ENCODE measurements at regions not wholly inside any gene's neighbourhood (a gene's known extent, or its start where the extent isn't known, plus 50 kb on each side); places are given as distances from the start of the nearest gene placed in this dataset.

DNA sequence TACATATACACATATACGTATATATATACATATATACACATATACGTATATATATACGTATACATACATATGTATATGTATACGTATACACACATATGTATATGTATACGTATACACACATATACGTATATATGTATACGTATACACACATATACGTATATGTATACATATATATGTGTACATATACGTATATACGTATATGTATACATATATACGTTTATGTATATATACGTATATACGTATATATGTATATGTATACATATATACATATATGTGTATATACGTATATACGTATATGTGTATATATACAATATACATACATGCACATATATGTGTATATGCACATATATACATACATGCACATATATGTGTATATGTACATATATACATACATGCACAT is 396.2 kb upstream of the DUSP10 start:
- DNase-seq = no peak
- in situ Hi-C loops (cut with MboI; ENCODE audit: low pct_unique_long_range_greater_than_20kb, low sequenced_read_pairs) = no loop called here

DNA sequence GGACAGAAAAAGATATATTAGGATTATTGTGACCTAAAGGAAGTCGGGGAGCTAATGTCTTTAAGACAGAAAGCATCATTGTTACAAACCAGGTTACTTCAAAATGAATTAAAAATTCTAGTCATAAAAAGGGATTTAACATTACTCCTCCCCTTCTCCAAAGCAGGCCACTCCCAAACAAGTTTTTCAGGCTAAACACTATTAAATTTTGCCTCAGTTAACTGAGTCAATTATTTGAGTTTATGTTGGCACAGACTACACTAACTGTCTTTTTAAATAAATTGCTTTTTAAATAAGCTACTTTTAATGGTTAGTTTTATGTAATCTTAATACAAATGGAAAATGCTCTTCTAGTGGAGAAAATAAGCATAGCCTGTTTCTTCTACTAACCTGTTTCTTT is 395.0 kb upstream of the DUSP10 start:
- in situ Hi-C loops (cut with MboI; ENCODE audit: low pct_unique_long_range_greater_than_20kb, low sequenced_read_pairs) = no loop called here
- no peak for DNase-seq

DNA sequence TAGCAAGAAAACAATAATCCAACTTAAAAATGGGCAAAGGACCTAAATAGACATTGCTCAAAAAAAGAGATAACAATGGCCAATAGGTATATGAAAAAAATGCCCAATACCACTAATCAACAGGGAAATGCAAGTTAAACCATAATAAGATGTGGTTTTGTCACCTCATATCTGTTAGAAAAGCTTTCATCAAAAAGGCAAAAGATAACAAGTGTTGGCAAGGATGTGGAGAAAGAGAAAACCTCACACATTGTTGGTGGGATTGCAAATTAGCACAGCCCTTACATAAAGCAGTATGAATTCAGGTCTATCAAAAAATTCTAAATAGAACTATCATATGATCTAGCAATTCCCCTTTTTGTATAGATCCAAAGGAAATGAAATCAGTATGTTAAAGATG is 387.2 kb upstream of the DUSP10 start:
- no peak for DNase-seq
- in situ Hi-C loops (cut with MboI; ENCODE audit: low pct_unique_long_range_greater_than_20kb, low sequenced_read_pairs) = no loop called here

DNA sequence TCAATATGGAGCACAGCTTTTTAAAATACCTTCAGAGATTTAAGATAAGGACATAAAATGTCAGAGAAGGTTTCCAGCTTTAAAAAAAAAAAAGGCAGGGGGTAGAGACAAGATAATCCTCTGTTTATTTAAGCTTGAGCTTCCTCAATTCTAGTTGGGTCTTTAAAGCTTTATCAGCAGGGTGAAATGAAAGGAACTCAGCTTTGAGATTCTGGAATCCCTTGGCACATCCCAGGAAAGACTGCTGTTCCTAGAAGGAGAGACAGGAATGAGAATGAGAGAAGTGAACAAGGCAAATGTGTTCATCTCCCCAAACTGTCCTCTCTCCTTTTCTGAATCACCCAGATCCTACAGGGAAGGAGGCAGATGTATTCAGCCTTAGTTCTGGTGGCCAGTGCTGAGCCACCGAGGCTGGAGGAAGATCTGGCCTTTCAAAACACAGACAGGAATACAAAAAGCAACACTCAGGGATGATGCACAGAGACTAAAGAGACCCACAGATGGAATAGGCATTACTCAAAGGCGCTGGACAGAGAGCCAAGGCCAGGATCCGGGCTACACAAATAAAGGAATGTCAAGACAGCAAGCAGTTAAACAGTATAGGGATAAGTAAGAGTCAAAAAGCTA is 385.8 kb upstream of the DUSP10 start:
- DNase-seq = no peak

DNA sequence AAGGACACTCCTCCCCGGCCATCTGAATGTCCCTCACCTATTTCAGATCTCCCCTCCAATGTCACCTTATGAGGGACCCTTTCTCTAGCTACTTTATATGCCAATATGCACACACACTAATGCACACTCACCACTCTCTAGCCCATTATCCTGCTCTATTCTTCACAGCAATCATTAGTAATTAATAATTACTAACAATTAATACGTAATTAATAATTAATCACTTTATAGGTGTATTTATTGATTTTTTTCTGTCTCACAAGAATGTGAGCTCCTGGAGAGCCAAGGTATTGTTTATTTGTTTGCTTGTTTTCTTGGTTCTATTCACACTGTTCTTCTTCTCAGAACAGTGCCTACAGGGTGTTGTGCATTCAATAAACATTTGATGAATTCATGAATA is 385.2 kb upstream of the DUSP10 start:
- in situ Hi-C loops (cut with MboI; ENCODE audit: low pct_unique_long_range_greater_than_20kb, low sequenced_read_pairs) = no loop called here
- no peak for DNase-seq

More for the DNA sequence above, 385.8 kb upstream of the DUSP10 start:
- in situ Hi-C loops (cut with MboI; ENCODE audit: low pct_unique_long_range_greater_than_20kb, low sequenced_read_pairs) = no loop called here

DNA sequence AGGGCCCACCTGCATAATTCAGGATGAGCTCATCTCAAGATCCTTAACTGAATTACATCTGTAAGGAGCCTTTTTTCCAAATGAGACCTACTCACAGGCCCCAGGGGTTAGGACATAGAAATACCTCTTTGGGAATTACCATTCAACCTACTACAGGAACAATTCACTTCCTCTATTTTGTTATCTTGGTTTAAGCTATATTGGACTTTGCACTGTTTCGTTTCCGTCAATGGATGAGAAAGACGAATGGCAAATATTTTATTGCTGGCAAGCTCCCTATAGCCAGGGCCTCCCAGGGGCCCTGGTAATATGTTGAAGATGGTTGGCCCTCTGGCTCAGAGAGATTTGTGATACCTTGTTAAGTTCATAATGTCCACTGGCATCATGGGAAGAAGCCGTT is 384.2 kb upstream of the DUSP10 start:
- in situ Hi-C loops (cut with MboI; ENCODE audit: low pct_unique_long_range_greater_than_20kb, low sequenced_read_pairs) = no loop called here
- peak; percentile 3 for DNase-seq

DNA sequence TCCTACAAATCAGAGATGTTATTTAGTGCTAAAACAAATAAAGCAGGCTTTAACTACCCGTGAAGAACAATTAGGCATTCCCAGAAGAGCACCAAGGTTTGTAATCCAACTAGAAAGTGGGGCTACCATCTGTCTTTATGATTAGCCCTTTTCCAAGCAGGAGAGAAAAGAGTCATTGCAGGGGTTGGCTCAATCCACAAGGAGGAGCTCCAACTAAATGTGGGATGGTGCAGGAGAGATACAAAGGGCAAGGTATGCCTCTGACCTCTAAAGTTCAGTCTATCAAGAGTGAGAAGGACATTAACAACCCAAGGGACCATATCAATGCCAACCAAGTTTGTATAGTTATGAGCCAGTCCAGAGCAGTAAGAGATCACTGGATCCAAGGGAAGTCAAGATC is 382.7 kb upstream of the DUSP10 start:
- in situ Hi-C loops (cut with MboI; ENCODE audit: low pct_unique_long_range_greater_than_20kb, low sequenced_read_pairs) = no loop called here

DNA sequence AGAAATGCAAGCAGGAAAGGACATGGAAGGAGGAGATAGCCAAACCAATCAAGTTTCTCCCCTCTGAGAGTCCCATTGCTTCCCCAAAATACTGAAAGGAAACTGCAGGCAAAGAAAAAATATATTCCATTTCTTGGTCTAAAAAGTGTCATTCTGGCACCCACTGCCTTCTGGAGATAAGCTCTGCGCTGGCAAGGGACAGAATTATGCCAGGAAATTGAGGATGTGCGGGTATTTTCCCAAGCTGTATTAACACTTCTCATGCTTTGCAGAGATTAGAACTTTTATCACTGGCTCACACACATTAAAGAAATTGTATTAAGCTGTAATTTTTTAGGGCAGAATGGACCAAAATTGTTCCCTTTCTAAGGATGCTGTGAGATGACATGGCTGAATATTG is 381.2 kb upstream of the DUSP10 start:
- in situ Hi-C loops (cut with MboI; ENCODE audit: low pct_unique_long_range_greater_than_20kb, low sequenced_read_pairs) = no loop called here
- DNase-seq = no peak

More for the DNA sequence above, 382.7 kb upstream of the DUSP10 start:
- peak; percentile 3 for DNase-seq

DNA sequence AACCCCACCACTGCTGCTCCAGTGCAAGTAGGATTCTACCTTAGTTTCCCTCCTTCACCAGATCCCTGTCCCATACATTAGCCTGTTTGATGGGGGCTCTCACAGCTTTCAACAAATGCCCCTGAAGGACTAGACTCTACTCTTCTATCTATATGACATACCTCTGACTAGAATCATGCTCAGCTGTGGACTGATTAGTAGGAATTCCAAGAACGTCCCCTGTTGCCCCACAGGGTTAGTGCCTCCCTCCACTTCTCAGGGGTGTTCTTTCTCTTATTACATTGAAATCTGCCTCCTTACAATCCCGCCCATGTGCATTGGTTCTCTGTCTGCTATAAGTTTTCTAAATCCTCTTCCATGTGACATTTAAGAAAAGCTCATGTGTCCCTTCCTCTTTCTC is 375.9 kb upstream of the DUSP10 start:
- in situ Hi-C loops (cut with MboI; ENCODE audit: low pct_unique_long_range_greater_than_20kb, low sequenced_read_pairs) = no loop called here
- no peak for DNase-seq

DNA sequence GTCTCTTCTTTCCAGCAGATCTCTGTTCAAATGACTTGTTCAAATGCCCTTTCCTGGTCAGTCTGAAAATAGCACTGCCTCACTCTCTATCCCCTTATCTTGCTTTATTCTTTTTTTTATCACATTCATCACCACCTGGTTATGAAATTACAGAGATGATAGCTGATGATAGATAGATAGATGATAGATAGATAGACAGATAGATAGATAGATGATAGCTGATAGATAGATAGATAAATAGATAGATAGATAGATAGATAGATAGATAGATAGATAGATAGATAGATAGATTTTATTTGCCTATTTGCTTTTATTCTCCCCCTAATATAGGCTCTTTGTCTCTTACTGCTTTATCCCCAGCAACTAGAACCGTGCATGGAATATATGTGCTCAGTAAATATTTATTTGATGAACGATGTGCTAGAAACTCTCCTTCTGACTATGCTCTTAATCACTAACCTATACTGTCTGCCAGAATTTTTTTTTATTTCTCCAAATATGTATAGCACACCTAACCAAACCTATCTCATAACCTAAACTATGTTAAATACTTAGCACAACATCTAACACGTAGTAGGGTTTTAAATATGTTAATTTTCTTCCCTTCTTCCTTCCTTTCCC is 372.8 kb upstream of the DUSP10 start:
- no peak for DNase-seq
- in situ Hi-C loops (cut with MboI; ENCODE audit: low pct_unique_long_range_greater_than_20kb, low sequenced_read_pairs) = no loop called here

DNA sequence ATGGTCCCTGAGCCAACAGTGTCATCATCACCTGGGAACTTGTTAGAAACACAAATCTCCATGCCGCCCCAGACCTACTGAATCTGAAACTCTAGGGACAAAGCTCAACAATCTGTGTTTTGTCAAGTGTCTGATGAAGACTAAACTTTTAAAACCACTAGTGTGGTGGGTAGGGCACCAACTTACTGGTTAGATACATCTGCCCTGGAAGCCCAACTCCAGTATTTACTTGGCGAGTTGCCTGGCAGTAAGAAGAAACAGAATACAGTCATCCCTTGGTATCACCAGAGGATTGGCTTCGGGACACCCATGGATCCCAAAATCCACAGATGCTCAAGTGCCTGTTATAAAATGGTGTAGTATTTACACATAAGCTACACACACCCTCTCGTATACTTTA is 367.9 kb upstream of the DUSP10 start:
- in situ Hi-C loops (cut with MboI; ENCODE audit: low pct_unique_long_range_greater_than_20kb, low sequenced_read_pairs) = no loop called here
- no peak for DNase-seq

DNA sequence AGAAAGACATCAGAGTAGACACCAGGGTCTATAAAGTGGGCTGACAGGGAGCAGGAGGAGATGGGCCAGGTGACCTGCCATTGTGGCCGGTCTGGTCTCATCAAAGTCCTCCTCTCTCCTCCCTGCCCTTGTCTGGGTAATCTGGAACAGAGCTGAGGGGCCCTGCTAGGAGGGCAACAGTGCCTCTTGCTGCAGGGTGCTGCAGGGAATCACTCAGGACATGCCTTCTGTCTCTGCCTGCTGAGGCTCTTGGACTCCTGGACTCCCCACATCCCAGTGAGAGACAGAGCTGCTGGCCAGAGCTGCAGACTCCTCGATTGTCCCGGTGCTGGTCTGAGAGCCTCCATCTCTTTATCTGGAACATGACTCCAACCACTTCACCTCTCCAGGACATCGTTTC is 366.1 kb upstream of the DUSP10 start:
- no peak for DNase-seq
- in situ Hi-C loops (cut with MboI; ENCODE audit: low pct_unique_long_range_greater_than_20kb, low sequenced_read_pairs) = no loop called here

DNA sequence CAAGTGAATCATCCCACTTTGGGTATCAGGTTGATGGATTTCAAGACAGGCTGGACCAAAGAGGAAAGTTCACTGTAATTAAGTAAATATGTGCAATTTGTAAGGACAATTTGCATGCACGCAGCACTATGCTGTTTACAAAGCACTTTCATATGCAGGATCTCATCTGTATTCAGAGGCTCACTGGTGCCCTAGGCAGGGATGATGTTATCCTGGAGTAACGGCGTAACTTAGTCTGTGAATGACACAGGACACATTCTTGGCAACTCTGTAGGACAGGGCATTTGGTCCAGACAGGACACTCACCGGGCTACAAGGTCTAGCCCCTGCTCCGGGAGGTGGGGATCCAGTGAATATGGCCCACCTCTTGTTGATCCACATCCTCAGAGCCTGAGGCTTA is 365.4 kb upstream of the DUSP10 start:
- in situ Hi-C loops (cut with MboI; ENCODE audit: low pct_unique_long_range_greater_than_20kb, low sequenced_read_pairs) = no loop called here
- no peak for DNase-seq

DNA sequence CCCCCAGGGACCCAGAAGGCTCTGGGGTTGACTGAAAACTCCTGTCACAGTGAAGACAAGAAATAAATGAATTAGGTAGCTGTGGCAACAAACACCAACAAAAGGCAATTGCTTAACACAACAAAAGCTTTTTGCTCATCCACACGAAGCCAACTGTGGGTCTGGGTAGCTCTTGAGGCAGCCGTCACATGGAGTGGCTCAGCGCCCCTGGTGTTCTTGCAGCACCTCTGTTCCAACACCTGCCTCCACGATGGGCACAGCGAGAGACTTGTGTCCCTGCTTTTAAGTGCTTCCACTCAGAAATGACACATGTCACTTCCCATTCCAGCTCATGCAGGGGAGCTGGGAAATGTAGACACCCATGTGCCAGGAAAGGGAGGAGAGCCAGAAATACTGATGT is 364.5 kb upstream of the DUSP10 start:
- in situ Hi-C loops (cut with MboI; ENCODE audit: low pct_unique_long_range_greater_than_20kb, low sequenced_read_pairs) = no loop called here
- DNase-seq = no peak

DNA sequence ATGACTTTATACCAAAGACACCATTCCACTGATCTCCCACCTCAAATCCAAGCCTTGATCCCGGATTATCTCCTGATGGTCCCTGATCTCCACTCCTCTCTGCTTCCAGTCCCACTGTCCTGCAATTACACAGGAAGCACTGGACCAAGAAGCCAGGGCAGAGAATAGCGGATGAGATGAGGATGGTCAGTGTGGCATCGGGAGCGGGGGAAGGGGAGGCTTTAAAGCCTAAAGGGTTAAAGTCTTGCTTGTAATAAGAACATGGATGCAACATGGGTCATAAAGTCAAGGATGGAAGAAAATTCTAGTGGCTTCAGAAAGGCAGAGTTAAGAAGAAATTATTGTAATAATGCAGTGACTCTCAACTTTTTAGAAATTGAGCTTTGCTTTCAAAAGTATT is 364.0 kb upstream of the DUSP10 start:
- no peak for DNase-seq
- in situ Hi-C loops (cut with MboI; ENCODE audit: low pct_unique_long_range_greater_than_20kb, low sequenced_read_pairs) = no loop called here

DNA sequence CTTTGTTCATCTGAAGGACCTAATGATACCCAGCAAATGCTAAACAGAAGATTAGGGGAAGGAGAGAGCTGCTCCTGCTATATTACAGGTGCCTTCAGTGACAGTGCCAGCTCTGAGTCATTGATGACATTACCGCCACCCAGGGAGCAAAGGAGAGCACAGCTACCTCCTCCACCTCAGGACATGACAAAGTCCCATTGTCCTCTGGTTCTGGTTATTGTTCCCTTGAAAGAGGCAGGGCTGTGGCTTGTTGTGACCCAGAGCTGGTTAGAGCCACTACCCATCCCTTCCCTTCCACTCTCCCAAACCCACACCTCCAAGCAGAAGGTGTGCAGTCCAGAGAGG is 363.5 kb upstream of the DUSP10 start:
- in situ Hi-C loops (cut with MboI; ENCODE audit: low pct_unique_long_range_greater_than_20kb, low sequenced_read_pairs) = no loop called here
- no peak for DNase-seq

DNA sequence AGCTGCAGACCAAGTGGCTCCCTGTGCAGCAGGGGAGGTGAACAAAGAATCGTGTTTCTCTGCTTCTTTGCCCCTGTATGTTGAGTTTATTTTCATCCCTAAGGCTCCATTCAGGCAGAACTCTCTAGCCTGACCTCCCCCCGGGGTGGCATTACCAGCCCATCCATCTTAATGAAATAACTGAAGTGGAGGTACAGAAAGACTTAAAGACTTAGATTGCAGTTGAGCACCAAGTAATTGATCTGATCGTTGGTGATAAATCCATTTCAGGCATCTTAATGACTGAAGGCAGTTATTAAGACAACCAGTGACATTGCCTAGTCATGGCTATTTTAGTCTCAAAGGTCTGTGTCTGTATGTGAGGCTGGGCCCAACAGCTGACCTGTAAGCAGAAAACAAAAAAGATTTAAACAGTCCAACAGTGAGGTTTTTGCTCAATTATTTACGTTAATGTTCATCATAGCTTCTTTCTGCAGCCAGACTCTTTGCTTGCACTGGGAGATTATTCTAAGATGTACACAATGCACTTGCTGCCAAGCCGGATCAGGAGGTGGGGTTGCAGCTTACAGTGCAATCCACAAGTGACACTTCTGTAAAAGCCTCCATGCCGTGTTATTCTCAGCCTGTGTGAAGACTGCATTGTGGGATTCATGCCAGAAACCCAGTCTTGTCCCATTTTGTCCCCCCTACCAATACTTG is 363.0 kb upstream of the DUSP10 start:
- in situ Hi-C loops (cut with MboI; ENCODE audit: low pct_unique_long_range_greater_than_20kb, low sequenced_read_pairs) = no loop called here
- no peak for DNase-seq

DNA sequence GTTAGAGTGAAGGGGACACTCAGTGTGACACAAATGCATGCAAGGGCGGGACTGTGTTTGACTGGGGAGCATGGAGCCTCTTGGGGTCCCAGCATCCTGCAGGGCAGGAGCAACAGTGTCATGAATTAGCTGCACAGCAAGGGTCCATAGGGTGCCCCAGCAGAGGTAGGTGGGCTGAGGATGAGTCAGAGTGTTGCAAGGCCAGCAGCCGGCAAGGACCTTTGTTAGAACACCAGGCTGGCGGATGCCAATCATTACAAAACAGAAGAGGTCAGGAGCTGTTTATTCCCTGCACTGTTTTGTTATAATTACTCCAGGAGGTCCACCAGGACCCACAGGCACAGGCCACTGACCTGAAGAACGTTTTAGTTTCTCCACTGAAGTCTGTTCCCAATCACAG is 362.2 kb upstream of the DUSP10 start:
- in situ Hi-C loops (cut with MboI; ENCODE audit: low pct_unique_long_range_greater_than_20kb, low sequenced_read_pairs) = no loop called here
- no peak for DNase-seq

DNA sequence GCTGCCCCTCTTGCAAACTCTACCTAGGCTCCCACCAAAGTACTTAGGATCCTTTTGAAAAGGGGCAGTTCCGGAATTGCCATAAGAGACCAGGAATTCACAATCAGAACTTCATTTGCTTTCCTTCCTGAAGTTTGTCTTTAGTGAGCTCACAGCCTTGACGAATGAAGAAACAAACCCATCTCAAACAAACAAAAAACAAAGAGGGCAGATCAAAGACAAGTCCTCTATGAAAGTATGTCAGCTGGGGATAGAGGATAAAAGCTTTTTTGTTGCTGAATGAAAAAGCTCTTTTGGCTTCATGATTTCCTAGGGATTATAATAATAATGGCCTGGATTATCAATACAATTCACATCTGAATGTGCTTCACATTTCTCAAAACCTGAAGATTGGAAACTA is 357.9 kb upstream of the DUSP10 start:
- no peak for DNase-seq
- in situ Hi-C loops (cut with MboI; ENCODE audit: low pct_unique_long_range_greater_than_20kb, low sequenced_read_pairs) = no loop called here

DNA sequence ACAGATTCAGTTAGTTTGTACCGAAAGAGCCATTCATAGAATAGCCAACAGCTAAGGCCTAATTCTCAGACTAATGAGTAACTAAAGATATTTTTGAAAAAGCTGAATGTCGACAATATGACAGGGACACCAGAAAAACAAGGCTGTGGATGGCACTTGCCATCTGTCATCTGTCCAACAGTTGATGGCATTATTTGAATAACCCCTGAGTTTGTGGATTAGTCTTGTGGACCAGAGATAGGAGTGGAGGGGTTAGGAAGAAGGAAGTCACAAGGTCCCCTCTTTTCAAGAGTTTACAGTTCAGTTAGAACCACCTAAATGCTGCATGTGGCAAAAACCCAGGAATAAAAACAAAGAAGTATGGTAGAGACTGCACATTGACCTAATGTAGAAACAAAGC is 356.5 kb upstream of the DUSP10 start:
- DNase-seq = no peak
- in situ Hi-C loops (cut with MboI; ENCODE audit: low pct_unique_long_range_greater_than_20kb, low sequenced_read_pairs) = no loop called here

DNA sequence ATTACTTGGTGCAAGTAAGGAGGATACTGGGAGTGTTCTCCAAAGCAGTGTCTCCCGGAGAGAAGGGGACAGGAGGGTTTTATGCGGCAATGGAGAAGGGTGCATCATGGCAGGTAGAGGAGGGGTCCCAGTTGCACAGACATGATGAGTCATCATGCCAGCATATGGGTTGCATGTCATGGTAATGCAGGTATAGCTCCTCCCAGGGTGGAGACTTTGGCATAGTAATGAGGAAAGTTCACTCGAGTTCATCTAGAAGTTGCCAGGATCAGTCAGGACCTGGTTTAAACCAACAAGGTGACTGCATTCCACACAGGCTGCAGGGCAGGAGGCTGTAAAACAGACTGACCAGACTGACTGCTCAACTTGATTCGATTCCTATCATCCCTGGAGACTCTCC is 355.7 kb upstream of the DUSP10 start:
- in situ Hi-C loops (cut with MboI; ENCODE audit: low pct_unique_long_range_greater_than_20kb, low sequenced_read_pairs) = no loop called here
- no peak for DNase-seq

Data from KBM-7 (cell line).